SH-SY5Y (cell line): ENCODE measurements at regions not wholly inside any gene's neighbourhood (a gene's known extent, or its start where the extent isn't known, plus 50 kb on each side); places are given as distances from the start of the nearest gene placed in this dataset.

ENCODE experiments used
- GATA2 ChIP-seq: IDR thresholded peaks from 2 replicates; pipeline ENCODE4 v1.6.1; 2011; ENCODE audit warnings: mild to moderate bottlenecking, low read depth, low read length
- GATA3 ChIP-seq: IDR thresholded peaks from 2 replicates; pipeline ENCODE4 v1.6.1; 2011; ENCODE audit warnings: low read depth, mild to moderate bottlenecking, low read length, moderate library complexity

- TF ChIP-seq GATA2 = no peak
- no peak for TF ChIP-seq GATA3
Measured at GRCh38 chr6:144641286-144641685, 356.2 kb downstream of the UTRN start.
